ENCODE measurements at regions not wholly inside any gene's neighbourhood (a gene's known extent, or its start where the extent isn't known, plus 50 kb on each side); places are given as distances from the start of the nearest gene placed in this dataset.

DNA sequence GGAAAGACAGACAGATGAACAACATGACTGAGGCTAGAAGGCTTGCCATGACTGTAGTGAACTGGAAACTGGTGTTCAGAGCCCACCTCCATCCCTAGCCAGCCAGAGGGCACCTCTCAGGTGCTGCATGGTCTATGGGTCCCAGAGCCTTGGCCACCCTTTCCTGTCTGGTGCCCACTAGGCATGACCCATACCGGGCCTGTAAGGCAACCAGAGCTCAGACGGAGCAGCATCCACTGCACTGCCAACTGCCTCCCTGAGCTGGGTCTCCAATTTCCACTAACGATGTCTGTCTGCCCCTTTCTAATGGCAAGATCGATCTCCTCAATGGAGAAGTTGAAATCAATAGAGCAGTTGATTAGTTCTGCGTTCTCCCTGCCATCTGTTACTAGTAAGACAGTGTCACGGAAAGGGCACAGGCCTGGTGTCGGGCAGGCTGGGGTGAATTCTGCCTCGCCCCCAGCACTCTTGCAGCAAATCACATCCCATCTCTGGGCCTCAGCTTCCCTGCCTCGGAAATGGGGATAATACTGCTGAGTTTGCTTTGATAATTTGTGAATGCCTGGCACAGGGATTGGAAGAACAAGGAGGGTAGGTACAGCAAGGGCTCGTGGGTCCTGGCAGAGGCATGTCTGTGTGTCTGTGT is 172.3 kb upstream of the MVB12B start:
- peaks cover 0 to 51% of the 10 kb centered on the region in 2 donors for H3K27me3 ChIP-seq
- no peak overlapping the region for H3K4me3 ChIP-seq
- intact Hi-C loops (cut with DNase I; ENCODE audit: low total_unique reads): loop anchor here (10.0 kb wide), 1 partner anchor 60 kb away; no protein-coding TSS in a partner anchor
- no peaks in the 10 kb centered on the region for H3K9me3 ChIP-seq
- DNase-seq: peak in 1 of 2 donors; percentile 38
- H3K36me3 ChIP-seq: no peaks in the 10 kb centered on the region
- H3K27ac ChIP-seq: no peak overlapping the region
- H3K4me1 ChIP-seq: no peaks in the 10 kb centered on the region
- TF ChIP-seq, protein P1, sequence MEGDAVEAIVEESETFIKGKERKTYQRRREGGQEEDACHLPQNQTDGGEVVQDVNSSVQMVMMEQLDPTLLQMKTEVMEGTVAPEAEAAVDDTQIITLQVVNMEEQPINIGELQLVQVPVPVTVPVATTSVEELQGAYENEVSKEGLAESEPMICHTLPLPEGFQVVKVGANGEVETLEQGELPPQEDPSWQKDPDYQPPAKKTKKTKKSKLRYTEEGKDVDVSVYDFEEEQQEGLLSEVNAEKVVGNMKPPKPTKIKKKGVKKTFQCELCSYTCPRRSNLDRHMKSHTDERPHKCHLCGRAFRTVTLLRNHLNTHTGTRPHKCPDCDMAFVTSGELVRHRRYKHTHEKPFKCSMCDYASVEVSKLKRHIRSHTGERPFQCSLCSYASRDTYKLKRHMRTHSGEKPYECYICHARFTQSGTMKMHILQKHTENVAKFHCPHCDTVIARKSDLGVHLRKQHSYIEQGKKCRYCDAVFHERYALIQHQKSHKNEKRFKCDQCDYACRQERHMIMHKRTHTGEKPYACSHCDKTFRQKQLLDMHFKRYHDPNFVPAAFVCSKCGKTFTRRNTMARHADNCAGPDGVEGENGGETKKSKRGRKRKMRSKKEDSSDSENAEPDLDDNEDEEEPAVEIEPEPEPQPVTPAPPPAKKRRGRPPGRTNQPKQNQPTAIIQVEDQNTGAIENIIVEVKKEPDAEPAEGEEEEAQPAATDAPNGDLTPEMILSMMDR (IDR thresholded peaks at IDR 0.05): no peak

DNA sequence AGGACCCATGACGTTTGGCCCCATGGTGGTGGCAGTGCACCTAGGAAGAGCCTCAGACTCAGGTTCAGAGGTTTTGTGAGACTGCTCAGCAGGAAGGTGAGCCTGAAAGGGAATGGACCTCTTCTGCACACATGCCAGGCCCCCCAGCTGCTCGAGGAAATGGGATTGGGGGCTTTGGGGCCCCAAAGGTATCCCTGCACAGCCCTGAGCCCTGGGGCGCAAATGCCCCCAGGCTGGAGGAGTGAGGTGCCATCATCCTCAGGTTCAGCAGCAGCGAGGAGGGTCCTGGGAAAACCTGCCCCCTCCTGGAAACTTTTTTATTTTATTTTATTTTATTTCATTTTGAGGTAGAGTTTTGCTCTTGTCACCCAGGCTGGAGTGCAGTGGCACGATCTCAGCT is 171.8 kb upstream of the MVB12B start:
- Histone ChIP-seq H3K9me3 (no peaks in the 10 kb centered on the region), H3K27me3 (peaks cover 0 to 54% of the 10 kb centered on the region in 2 donors), H3K36me3 (no peaks in the 10 kb centered on the region), H3K27ac (no peak overlapping the region), H3K4me1 (no peaks in the 10 kb centered on the region), H3K4me3 (no peak overlapping the region)
- no peak for DNase-seq
- intact Hi-C loops (cut with DNase I; ENCODE audit: low total_unique reads): loop anchor here (10.0 kb wide), 1 partner anchor 60 kb away; no protein-coding TSS in a partner anchor
- TF ChIP-seq, protein P1 (IDR thresholded peaks at IDR 0.05): no peak

DNA sequence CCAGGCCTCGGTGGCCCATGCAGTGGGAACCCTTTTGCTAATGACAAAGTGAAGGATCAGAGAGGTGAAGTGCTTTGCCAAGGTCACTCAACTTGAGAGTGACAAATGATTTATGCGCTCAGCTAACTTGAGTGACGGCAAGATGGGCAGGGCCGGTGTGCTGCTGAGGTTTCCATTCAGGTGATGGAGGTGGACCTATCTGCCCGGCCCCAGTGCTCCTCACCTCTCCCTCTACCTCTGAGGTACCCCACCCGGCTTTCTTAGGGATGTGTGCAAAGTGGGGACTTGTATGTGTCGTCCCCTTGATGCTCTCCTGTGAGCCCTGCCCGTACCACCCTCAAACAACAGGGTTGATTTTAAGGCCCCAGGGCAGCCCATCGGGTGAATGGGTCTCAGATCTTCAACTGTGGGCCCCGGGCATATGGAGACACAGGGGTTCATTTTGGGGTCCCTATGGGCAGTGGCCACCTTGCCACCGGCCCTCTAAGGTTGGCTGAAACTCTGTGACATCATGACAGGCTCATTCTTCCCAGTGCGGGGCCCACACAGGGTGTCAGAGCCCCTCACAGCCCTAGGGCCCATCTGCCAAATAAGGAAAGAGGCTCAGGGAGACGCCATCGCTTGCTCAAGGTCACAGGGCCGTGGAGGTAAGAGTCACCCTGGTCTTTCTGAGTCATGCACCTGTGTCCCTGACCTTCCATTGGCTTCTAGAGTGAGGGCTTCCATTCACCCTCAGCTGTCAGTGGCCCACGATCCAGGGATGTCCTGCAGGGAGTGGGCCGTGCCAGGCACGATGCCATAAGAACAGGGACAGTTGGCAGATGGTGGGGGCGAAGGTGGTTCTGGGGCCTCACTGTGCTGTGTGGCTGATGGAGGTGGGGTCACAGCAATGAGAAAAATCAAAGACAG is 170.6 kb upstream of the MVB12B start:
- H3K9me3 ChIP-seq: no peaks in the 10 kb centered on the region
- peaks cover 0 to 54% of the 10 kb centered on the region in 2 donors for H3K27me3 ChIP-seq
- no peaks in the 10 kb centered on the region for H3K36me3 ChIP-seq
- H3K4me3 ChIP-seq: no peak overlapping the region
- TF ChIP-seq, protein P1 (IDR thresholded peaks at IDR 0.05): no peak
- intact Hi-C loops (cut with DNase I; ENCODE audit: low total_unique reads): loop anchor here (10.0 kb wide), 1 partner anchor 61 kb away; no protein-coding TSS in a partner anchor
- no peaks in the 10 kb centered on the region for H3K4me1 ChIP-seq
- no peak for DNase-seq
- H3K27ac ChIP-seq: no peak overlapping the region

DNA sequence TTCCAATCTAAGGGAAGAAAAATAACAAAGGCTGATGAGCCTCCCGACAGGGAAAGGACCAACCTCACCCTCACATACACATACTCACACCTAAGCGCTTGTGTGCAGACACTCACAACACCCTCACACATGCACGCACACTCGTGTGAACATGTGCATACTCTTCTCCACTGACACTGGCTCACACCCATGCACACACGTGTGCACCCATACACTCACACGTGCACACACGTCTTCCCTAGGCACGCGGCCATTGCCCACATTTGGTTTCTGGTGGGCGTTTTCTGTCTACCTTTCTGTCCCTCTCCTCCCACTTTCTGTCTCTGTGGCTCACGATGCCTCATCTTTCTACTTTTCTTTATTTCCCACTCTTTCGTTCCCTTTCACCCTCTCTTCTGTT is 169.7 kb upstream of the MVB12B start:
- TF ChIP-seq, protein P1 (IDR thresholded peaks at IDR 0.05): no peak
- intact Hi-C loops (cut with DNase I; ENCODE audit: low total_unique reads): loop anchor here (10.0 kb wide), 1 partner anchor 62 kb away; no protein-coding TSS in a partner anchor
- peaks cover 0 to 50% of the 10 kb centered on the region in 2 donors for H3K27me3 ChIP-seq
- no peak overlapping the region for H3K4me3 ChIP-seq
- no peaks in the 10 kb centered on the region for H3K36me3 ChIP-seq
- no peak for DNase-seq
- H3K9me3 ChIP-seq: no peaks in the 10 kb centered on the region
- H3K4me1 ChIP-seq: no peaks in the 10 kb centered on the region
- H3K27ac ChIP-seq: no peak overlapping the region

DNA sequence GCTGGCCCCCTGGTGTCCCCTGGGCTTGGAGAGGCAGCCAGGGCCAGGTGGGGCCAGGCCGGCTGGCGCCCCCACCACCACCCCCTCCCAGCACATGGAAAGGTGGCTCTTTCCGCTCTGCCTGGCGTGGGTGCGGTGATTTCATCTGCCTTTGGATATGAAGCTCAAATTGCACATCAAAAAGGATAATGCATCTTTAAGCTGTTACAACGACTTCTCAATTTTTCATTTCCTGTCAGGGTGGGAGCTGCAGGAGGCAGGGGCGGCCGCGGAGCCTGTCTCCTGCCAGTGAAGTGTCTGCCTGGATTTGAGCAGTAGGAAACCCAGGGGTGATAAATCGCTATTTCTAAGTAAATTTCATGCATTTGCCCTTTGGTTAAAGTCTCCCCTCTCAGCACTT is 169.2 kb upstream of the MVB12B start:
- H3K4me1 ChIP-seq: no peaks in the 10 kb centered on the region
- H3K4me3 ChIP-seq: no peak overlapping the region
- TF ChIP-seq, protein P1 (IDR thresholded peaks at IDR 0.05): no peak
- H3K36me3 ChIP-seq: no peaks in the 10 kb centered on the region
- no peak overlapping the region for H3K27ac ChIP-seq
- DNase-seq: no peak
- no peaks in the 10 kb centered on the region for H3K9me3 ChIP-seq
- intact Hi-C loops (cut with DNase I; ENCODE audit: low total_unique reads): loop anchor here (10.0 kb wide), 1 partner anchor 63 kb away; no protein-coding TSS in a partner anchor
- peaks cover 0 to 48% of the 10 kb centered on the region in 2 donors for H3K27me3 ChIP-seq

All from tibial artery (tissue), 4 donors.